NCI-H526 treated with DMSO at 0.1 percent for 48 hours (cell line): ENCODE measurements at regions not wholly inside any gene's neighbourhood (a gene's known extent, or its start where the extent isn't known, plus 50 kb on each side); places are given as distances from the start of the nearest gene placed in this dataset.

ENCODE experiments used
- DNase-seq: peaks from one replicate; lab custom pipeline; 2025; lab: John Stamatoyannopoulos, UW

GRCh38 chr9:120001536-120001935, 578.4 kb downstream of the CDK5RAP2 start:
- no peak for DNase-seq

GRCh38 chr9:119998614-119999013, 581.4 kb downstream of the CDK5RAP2 start:
- no peak for DNase-seq

GRCh38 chr9:119991797-119992196, 588.2 kb downstream of the CDK5RAP2 start:
- no peak for DNase-seq

GRCh38 chr9:119986713-119987112, 593.3 kb downstream of the CDK5RAP2 start:
- DNase-seq, result no peak

- DNase-seq, result no peak
These were observed 593.8 kb downstream of the CDK5RAP2 start for GRCh38 chr9:119986205-119986604.

- no peak for DNase-seq
These were observed 604.8 kb upstream of the BRINP1 start for GRCh38 chr9:119974026-119974425.

GRCh38 chr9:119968836-119969707, 599.8 kb upstream of the BRINP1 start:
- peak; percentile 37 for DNase-seq

GRCh38 chr9:119967867-119968535, 598.8 kb upstream of the BRINP1 start:
- no peak for DNase-seq

- no peak for DNase-seq
These were observed 594.6 kb upstream of the BRINP1 start for GRCh38 chr9:119963798-119964372.

GRCh38 chr9:119963258-119963797, 594.1 kb upstream of the BRINP1 start:
- no peak for DNase-seq

- DNase-seq, result peak; percentile 0
These were observed 592.7 kb upstream of the BRINP1 start for GRCh38 chr9:119961774-119962424.

GRCh38 chr9:119959846-119960545, 590.8 kb upstream of the BRINP1 start:
- DNase-seq, result no peak

GRCh38 chr9:119956111-119956510, 586.9 kb upstream of the BRINP1 start:
- no peak for DNase-seq

GRCh38 chr9:119955276-119955675, 586.0 kb upstream of the BRINP1 start:
- DNase-seq, result no peak

- DNase-seq, result no peak
These were observed 582.4 kb upstream of the BRINP1 start for GRCh38 chr9:119951591-119951990.

- no peak for DNase-seq
These were observed 581.9 kb upstream of the BRINP1 start for GRCh38 chr9:119951090-119951489.

GRCh38 chr9:119945686-119946085, 576.5 kb upstream of the BRINP1 start:
- DNase-seq, result no peak

GRCh38 chr9:119941091-119941490, 571.9 kb upstream of the BRINP1 start:
- DNase-seq, result no peak

GRCh38 chr9:119938871-119939270, 569.6 kb upstream of the BRINP1 start:
- DNase-seq, result no peak

GRCh38 chr9:119934497-119934896, 565.3 kb upstream of the BRINP1 start:
- no peak for DNase-seq

GRCh38 chr9:119933191-119933590, 564.0 kb upstream of the BRINP1 start:
- no peak for DNase-seq

- no peak for DNase-seq
These were observed 555.5 kb upstream of the BRINP1 start for GRCh38 chr9:119924736-119925135.
